ENCODE measurements at regions not wholly inside any gene's neighbourhood (a gene's known extent, or its start where the extent isn't known, plus 50 kb on each side); places are given as distances from the start of the nearest gene placed in this dataset.
"Not testable (repeated sequence)": the region's sequence is repeated elsewhere in the genome, so short reads cannot be mapped to it uniquely, and the experiment has no call there.

- DNase-seq: no peak
Measured at GRCh38 chr4:159856451-159856850, 753.6 kb downstream of the RAPGEF2 start.

GRCh38 chr4:159859656-159860148, 756.8 kb downstream of the RAPGEF2 start:
- no peak for DNase-seq

GRCh38 chr4:159860945-159861344, 758.1 kb downstream of the RAPGEF2 start:
- no peak for DNase-seq

- no peak for DNase-seq
Measured at GRCh38 chr4:159864337-159864736, 761.5 kb downstream of the RAPGEF2 start.

- no peak for DNase-seq
Measured at GRCh38 chr4:159867673-159868072, 764.8 kb downstream of the RAPGEF2 start.

GRCh38 chr4:159868936-159869335, 766.1 kb downstream of the RAPGEF2 start:
- not testable (repeated sequence) for DNase-seq

- no peak for DNase-seq
Measured at GRCh38 chr4:159871141-159871540, 768.3 kb downstream of the RAPGEF2 start.

- no peak for DNase-seq
Measured at GRCh38 chr4:159881158-159881557, 778.3 kb downstream of the RAPGEF2 start.

- no peak for DNase-seq
Measured at GRCh38 chr4:159884989-159885388, 782.1 kb downstream of the RAPGEF2 start.

- no peak for DNase-seq
Measured at GRCh38 chr4:159899596-159899995, 796.7 kb downstream of the RAPGEF2 start.

- DNase-seq: no peak
Measured at GRCh38 chr4:159900562-159900961, 797.7 kb downstream of the RAPGEF2 start.

GRCh38 chr4:159902648-159903047, 799.8 kb downstream of the RAPGEF2 start:
- no peak for DNase-seq

GRCh38 chr4:159904906-159905305, 802.0 kb downstream of the RAPGEF2 start:
- no peak for DNase-seq

- DNase-seq: no peak
Measured at GRCh38 chr4:159906051-159906450, 803.2 kb downstream of the RAPGEF2 start.

GRCh38 chr4:159906517-159906916, 803.6 kb downstream of the RAPGEF2 start:
- no peak for DNase-seq

- DNase-seq: no peak
Measured at GRCh38 chr4:159910721-159911120, 807.8 kb downstream of the RAPGEF2 start.

- DNase-seq: no peak
Measured at GRCh38 chr4:159922119-159922518, 819.2 kb downstream of the RAPGEF2 start.

- DNase-seq: no peak
Measured at GRCh38 chr4:159925770-159926169, 822.9 kb downstream of the RAPGEF2 start.

- DNase-seq: no peak
Measured at GRCh38 chr4:159926871-159927270, 824.0 kb downstream of the RAPGEF2 start.

GRCh38 chr4:159927781-159928180, 824.9 kb downstream of the RAPGEF2 start:
- no peak for DNase-seq

- not testable (repeated sequence) for DNase-seq
Measured at GRCh38 chr4:159934602-159935001, 831.7 kb downstream of the RAPGEF2 start.

- DNase-seq: peak; percentile 2 to 13
Measured at GRCh38 chr4:159937595-159937994, 834.7 kb downstream of the RAPGEF2 start.

GRCh38 chr4:159939681-159940080, 836.8 kb downstream of the RAPGEF2 start:
- DNase-seq: not testable (repeated sequence)

- DNase-seq: no peak
Measured at GRCh38 chr4:159941076-159941475, 838.2 kb downstream of the RAPGEF2 start.

- DNase-seq: no peak
Measured at GRCh38 chr4:159944477-159944876, 841.6 kb downstream of the RAPGEF2 start.
